Stimulated activated CD4-positive, alpha-beta T cell treated with anti-CD3 and anti-CD28 coated beads, Interleukin-1b, Interleukin-23, amount 100 ng/mL, for 48 hours (primary cell): ENCODE measurements at regions not wholly inside any gene's neighbourhood (a gene's known extent, or its start where the extent isn't known, plus 50 kb on each side); places are given as distances from the start of the nearest gene placed in this dataset.

Experiments used
- DNase-seq: peaks from one replicate; pipeline ENCODE4 v3.0.0-alpha.2; 2020

DNA sequence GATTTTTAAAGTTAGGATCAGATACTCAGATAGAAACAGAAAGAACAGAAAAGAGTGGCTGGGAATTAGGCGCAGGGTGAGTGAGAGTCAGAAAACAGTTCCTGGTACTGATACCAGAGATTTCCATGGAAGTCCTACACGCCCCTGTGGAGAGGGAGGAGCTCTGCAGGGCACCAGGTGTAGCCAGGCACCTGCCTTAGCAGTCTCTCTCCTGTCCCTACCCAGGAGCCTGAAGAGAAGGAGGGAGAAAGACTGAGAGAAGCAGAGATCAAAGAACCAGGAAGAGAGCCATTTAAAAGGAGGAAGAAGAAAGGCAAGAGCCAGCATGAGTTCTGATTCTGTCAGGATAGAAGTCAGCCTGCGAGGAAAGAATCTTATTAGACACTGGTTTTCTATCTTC lies 65.0 kb downstream of the CBLN1 start:
- DNase-seq, result no peak

DNA sequence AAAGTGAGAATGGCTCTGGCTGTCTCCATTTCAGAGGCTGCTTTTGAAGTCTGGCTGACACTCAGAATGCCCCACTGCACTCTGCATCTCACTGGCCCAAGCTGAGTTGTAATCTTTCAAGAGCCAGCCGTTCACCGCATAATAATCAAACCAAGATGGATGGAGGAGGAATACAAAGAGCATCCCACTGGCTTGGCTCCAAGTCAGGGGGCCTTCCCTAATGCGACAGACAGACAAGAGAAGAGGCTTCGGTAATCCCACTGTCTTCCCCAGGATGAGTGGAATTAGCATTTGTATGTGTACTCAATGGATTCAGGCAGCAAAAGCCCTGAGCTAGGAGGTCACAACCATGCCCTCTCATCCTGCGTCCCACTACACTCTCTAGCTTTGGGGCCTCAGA lies 68.0 kb downstream of the CBLN1 start:
- DNase-seq, result no peak

DNA sequence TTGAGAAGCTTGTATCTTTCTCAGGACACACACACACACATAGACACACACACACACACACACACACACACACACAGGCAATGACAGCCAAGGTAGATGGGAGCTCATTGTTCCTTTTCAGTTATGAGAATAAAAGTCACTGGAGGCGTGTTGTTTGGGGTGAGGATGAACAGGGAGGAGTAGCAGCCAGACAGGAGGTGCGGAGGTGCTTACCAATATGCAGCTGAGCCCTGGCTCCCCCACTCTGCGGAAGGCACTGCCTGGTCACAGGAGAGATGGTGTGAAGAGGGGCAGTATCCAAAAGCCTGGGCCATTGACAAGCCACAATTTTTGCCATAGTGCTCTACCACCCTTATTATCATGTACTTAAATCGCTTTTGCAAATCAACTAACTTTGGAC lies 77.4 kb downstream of the CBLN1 start:
- no peak for DNase-seq

DNA sequence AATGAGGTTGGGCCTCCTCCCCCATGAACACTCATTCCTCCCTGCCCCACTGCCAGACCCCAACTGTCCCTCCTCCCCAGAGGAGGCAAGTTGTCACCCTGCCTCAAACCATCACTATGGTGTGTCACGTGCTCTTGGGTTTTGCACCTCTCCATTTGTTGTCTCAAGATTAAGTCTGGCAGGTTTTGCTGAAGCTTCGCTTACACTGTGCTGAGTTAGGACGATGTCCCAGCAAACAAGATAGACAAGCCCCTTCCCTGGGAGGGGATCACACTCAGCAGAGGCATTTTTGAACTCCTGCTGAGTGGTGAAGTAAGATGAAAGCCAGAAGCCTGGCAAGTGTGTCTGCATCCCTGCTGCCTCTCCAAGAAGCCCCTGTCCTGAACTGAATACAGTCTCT lies 78.3 kb downstream of the CBLN1 start:
- DNase-seq, result no peak

DNA sequence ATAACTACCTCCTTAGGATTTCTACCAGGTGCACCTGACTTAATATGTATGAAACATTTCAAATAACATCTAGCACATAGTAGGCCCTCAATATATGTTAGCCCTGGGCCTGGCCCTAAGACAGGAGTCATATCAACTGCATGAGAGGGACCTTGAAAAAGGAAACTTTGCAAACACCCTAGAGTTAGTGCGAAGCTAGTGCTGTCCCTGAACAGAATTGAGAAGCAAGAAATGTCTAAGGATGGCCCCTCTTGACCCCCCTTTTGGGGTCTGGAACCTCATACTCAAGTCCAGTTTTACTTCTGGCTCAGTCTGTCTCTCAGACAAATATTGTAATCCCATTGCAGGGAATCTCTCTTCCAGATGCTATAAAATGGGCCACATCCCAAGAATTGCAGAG lies 80.5 kb downstream of the CBLN1 start:
- no peak for DNase-seq

DNA sequence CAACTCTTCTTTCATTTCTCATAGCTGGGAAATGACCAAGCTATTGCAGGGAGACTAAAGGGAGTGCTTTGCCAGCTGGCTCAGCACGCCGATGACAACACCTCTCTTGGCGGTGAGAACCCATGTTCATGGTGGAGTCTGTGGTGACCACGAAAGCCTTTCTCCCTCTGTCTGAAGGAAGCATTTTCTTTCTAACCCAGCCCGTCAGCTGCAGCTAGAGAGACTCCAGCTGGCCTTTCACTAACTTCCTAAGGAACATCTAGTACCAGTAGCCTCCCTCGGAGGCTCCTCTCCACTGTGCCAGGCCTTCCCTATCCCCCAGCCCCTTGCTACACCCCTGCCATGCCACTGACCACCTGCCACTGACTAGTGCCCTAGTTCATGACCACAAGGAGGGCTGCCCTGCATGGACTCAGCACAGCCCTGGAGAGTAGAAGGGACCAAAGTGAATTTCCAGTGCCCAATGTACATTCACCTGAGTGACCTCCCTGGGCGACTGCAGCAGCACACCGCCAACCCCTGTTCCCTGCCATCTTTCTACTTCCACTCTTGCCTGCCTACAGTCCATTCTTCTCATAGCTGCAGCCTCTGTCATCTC lies 81.3 kb downstream of the CBLN1 start:
- DNase-seq, result no peak

DNA sequence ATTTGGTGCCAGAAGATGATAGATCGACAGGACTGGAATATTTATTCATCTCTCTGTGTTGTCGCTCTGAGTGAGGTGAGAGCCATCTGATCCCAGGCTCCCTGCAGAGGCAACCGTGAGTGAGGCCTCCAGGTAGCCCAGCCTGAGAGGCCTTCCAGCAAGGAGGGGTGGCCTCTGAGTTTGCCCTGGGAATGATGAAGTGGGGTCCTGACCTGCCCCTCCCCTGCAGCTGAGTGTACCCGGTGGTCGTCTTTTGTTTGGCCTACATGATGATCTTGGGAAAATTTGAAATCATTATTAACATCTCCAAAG lies 86.4 kb downstream of the CBLN1 start:
- no peak for DNase-seq

DNA sequence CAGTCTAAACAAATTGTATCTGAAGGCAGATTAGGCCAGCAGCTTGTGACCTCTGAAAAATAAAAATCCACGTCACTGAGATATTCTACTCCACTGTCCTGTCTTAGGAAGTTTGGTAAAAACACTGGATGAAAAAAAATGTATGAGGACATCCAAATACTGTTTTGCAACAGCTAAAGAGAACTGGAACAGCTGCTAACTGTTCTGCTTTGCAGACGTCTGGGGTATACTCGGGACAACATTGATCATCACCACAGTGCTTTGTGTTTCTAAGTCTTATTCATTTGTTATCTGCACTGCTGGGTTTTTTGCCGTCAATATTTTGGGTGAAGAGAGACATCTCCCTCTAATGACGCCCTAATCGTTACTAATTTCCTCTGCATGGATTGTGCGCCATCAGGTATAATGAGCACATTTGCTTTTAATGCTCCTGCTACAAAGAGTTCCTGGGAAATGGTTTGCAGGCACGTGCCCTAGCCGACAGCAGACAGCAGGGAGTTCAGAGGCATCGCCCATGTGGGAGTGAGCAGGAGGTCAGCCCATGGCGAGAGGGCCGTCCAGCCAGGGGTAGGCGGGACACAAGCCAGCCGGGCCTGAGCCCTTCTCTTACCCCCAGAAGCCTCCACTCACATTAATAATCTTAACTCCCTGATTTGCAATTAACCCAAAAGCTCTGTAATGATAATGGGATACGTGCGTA lies 87.0 kb downstream of the CBLN1 start:
- no peak for DNase-seq

DNA sequence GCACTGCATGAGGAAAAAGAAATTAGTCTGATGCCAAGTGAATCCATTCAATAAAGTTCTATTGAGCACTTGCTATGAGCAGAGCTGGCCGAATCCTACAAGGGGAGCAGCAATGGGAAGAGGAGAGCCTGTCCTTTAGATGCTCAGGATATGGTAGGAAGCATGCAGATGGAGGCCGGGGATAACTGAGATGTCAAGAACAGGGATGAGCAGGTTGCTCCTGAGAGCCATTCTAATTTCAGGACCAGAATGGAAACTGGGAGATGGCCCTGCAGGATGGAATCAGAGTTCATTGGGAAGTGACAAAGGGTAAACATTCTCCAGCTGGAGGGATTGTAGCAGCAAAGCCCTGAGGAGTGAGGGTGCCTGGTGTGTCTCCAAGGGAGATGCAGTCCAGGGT lies 88.0 kb downstream of the CBLN1 start:
- DNase-seq, result no peak

DNA sequence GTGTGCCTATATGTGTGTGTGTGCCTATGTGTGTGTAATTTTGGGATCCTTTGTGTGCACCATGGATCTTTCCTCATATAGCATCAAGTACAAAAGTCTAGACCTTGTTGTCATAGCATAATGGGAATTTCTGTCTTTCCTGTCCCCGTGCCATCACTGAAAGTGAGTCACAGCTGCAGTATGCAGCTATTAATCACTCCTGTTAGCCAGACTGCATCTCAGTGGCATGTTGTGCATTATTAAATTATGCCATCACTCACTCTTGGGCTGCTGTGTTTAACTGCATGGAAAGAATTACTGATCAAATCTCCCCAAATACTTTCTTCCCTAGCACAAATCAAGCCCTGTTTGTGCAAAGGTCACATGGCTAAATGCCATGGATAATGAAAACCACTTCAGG lies 92.4 kb downstream of the CBLN1 start:
- DNase-seq, result no peak

DNA sequence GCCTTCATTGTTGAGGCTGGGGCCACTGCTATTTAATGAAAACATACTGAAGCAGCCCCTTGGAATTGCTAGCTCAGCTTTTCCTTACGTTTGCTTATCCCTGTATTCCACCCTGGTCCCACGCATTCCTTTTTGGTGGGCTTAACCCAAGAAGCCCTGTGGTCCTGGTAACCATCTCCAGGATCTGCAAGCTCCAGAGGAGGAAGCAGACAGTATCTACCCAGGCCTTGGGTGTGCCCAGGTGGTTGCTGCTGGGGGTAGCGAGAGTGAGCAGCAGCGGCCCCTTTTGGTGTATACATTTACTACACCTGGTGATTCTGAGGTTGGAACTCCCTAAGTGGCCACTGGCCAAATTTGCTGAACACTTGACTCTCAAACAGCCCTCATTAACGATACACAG lies 97.7 kb downstream of the CBLN1 start:
- no peak for DNase-seq

DNA sequence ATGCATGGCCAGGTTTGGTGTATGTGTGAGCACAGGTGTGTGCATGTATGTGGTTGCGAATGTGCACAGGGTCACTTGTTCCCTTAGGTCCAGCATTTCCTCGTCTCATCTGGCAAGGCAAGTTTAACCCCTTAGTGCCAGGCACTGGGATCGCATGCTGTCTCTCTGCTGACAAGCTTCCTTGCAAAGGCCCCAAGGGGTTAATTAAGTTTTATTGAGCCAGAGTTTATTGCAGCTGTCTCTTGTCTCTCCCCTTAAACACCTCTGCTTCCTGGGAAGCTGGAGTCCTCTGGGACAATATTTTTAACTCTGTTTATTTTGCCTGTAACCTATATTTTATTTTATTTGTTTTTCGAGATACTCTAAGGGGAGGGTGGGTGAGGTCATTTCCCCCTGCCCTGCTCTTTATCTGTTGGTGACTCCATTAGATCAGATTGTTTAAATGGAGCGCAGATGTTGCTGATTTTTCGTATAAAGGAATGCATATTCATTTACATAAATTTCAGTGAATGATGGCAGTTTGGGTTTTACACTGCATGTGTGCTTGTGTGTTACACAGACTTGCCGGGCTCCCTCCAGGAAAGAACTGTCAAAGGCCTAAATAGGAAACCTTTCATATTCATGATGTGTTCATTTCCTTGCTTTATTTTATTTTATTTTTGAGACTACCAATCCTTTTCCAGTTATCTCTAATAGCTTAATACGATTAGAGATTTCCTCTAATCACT lies 99.7 kb downstream of the CBLN1 start:
- no peak for DNase-seq

DNA sequence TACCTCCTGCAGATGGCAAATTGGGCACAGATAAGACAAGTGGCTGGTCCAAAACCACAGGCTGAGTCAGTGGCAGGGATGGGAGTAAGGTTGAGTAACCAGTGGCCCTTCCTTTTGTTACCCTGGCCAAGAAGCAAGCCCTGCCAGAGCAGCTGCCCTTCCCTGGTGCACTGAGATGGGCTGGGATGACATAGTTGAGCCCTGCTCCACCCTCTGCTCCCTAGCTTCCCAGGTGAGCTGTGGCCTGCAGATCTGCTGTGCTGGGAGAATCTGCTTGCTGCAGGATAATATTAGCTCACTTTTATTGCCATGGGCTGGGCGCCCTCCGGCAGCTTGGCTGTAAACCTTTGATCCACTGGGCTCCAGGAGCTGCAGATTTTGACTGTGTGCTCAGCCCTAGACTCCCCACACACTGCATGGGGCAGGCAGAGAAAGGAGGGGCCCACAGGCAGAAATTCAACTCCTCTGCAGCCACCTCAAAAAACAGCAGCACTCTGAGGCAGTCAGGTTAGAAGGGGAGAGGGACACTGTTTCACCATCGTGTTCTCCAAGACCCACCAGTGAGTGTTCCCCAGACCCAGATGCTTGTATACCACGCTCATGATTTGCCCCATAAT lies 101.8 kb downstream of the CBLN1 start:
- DNase-seq, result no peak

DNA sequence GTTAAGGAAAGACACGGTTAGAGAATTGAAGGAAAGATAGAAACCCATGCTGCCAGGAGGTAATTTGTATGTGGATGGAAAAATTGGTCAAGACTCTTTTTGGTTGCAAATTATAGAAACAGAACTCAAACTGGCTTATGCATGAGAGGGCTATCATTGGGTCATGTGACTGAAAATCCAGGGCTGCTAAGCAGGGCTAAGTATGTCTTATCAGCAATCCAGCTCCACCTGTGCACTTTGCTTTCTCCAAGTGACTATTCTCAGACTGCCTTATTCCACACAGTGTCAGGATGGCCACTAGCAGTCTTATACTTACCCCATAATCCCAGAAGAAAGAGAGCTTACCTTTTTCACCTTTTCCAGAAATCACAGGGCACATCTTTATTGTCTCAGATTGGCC lies 113.5 kb downstream of the CBLN1 start:
- no peak for DNase-seq

DNA sequence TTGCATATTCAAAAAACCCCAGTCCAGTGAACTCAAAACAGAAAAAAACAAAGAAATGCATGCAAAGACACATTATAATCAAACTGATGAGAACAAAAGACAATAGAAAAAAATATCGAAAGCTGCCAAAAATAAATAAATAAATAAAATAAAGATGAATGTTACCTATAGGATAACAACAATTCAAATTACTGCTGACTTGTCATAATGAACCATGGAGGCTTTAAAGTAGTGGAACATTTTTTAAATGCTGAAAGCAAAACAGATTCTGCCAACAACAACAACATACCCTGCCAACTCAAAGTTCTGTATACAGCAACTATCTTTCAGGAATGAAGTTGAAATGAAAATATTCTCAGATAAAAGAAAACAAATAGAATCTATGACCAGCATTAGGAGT lies 116.6 kb downstream of the CBLN1 start:
- no peak for DNase-seq

DNA sequence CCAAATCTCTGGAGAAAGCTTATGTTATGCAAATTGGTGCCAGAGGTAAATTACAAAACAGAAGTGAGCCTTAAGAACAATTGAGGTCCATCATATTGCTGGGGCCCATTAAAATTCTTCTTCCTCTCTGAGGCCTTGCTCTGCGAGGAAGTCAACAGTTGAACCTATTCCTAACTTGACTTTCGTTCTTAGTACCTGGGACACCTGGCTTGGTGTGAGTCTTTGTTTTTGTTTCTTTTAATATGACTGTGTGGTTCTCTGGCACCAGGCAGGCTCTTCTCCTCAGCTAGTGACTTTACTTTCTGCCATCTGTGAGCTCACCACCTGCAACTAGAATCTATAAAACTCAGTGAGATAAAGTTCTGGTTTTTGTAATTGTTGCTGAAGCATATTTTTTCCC lies 120.4 kb downstream of the CBLN1 start:
- no peak for DNase-seq

DNA sequence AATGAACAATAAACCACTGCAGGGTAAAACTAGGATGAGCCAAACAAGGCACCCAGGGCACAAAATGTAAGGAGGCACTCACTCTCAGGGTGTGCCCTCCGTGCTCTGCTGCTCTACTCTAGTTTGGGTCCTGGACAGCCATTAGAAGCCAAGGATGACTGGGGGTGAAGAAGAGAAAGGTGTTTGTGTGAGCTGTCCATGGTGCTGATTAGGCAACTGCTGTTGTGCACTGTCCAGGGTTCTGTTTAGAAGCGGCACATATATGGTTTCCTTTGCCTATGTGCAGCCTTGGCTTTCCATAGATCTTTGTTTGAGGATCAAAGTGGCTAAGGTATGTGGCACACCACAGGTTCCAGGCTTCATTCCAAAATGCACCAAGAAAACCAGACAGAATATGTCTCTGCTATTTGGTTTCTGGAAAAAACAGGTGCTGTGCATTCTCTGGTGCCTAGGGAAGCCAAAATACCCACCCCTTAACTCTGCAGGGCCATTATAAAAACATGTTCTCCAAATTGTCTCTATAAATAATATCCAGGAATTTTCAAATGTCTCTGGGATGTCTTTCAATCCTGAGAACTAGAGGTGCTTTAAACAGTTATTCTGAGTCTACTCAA lies 123.5 kb downstream of the CBLN1 start:
- no peak for DNase-seq

DNA sequence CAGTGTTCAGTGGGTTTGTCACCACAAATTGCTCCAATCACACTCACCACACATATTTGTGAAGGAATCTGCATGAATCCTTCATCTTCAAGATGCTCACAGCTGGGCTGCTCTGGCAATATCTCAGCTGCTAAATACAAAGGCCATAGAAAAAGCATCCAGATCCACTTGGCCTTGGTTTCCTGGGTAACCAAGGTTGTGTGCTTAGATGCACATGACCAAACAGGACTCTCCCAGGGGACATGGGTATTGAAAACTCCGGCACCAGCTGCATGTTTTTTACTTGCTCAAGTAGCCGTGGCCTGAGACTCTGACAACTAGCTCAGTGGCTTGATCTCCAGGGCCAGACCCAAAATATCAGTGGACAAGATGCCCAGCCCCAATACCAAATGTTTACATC lies 131.3 kb downstream of the CBLN1 start:
- DNase-seq, result no peak

DNA sequence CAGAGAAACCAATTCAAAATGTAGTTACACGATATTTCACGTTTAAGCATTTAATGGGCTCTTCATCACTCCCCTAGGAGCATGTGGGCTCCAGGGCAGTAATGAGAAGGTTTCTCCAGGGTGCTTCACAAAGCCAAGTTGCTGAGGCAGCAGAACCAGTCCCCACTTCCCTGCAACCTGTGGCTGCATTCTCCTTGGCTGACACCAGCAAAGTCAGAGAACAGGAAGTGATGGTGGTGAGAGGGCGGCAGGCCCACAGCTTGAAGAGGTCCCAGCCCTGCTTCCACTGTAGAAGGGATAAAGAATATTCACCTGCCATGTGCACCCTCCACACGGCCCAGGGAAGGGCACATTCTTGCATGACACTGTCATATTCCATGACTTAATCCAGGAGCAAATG lies 133.2 kb downstream of the CBLN1 start:
- DNase-seq, result no peak

DNA sequence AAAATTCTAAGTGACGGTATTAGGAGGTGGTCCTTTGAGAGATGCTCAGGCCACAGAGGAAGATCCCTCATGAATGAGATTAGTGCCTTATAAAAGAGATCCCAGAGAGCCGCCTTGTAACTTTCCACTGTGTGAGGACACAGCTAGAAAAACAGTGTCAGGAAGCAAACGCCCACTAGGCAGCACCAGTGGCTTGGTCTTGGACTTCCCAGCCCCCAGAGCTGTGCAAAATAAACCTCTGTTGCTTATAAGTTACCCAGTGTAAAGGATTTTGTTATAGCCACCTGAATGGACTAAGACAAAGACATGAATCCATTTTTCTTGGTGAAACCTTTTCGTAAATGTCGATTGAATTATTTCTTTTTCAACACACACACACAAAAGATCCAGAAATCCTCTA lies 141.0 kb downstream of the CBLN1 start:
- no peak for DNase-seq

DNA sequence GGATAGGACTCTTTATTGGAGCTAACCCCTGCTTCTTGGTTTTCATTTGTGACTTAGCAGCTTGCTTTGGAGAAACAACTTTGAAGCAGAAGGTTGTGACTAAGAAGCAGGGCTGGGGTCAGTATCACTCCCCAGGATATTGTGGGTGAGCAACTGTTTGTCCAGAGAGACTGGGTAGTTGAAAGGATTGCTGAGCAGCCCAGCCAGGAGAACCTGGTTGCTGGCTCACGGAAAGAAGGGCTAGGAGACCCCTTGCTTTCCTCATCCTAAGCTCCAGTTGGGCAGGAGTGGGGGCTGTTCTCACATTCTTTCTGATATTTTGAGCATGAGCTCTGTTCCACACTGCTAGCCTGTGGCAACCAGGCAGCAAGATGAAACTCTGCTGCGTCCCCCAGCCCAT lies 151.2 kb downstream of the CBLN1 start:
- no peak for DNase-seq

DNA sequence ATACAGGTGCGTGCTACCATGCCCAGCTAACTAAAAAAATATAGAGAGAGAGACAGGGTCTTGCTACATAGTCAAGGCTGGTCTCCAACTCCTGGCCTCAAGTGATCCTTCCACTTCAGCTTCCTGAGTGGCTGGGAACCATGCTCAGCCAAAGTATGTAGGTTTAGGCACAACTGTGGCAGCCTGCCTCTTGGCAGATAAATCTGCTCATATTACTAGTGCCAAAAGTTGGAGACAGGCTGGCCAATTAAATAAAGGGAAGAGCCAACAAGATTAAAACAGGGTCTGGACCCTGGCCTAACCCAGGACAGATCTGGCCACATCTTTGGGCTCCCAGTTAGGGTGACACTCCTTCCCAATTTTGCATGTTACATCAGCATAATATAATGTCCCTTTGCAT lies 151.7 kb downstream of the CBLN1 start:
- DNase-seq, result no peak

DNA sequence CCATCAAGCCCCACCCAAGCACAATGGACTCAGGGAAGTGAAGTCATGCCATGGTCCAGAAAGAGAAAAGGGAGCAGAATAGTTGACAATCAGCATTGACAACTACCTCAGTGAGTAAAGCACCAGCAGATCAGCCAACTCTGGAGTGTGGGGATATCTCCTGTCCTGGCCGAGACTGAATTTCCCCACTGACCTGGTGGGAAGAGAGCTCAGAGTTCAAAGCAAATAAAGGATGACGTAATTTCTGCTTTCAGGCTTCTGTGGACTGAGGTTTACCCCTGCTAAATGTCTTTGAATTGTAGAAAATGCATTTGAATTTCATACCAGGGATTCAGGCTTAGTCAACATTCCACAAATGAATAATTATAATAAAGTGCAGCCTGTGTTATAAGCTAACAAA lies 152.9 kb downstream of the CBLN1 start:
- no peak for DNase-seq

DNA sequence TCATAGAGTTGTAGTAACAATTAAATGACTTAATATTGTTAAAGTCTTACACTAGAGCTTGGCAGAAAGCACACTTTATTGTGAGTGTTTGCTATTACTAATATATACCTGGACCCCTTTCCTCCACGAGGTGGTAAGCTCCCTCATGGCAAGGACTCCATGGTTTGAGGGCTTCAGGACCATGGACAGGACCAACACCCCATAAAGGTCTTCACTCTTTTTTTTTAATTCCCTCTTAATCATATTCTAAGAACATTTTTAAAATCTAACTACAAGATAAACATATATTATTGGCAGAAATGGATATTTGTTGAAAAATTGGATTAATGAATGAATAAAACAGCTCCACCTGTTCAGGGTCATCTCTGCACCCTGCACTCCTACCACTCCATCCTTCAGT lies 154.5 kb downstream of the CBLN1 start:
- DNase-seq, result no peak
